GM19023 (cell line): ENCODE measurements at regions not wholly inside any gene's neighbourhood (a gene's known extent, or its start where the extent isn't known, plus 50 kb on each side); places are given as distances from the start of the nearest gene placed in this dataset.

Source experiments
- ATAC-seq: cut with Tn5 transposase; IDR thresholded peaks from one replicate; pipeline ENCODE4 v1.9.1; 2021; ENCODE audit warnings: mild to moderate bottlenecking, moderate library complexity; ENCODE audit not compliant: unreplicated experiment

DNA sequence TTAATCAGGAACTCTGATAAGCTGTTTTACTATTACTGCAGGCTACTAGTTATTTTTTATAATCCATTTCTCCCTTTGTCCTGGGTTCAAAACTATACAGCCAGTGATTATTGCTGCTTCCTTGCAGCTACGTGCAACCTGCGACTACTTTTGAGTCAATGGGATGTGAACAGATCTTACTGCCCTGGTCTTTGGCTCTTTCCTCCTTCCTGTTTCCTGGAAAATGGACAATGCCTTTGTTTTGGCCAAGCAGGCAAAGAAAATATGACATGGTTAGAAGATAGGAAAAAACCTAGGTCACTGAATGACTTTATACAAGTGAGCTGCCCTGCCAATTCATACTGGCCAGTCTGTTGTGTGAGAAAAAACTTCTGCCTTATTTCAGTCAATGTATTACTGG is 201.2 kb upstream of the KLF12 start:
- no peak for ATAC-seq

DNA sequence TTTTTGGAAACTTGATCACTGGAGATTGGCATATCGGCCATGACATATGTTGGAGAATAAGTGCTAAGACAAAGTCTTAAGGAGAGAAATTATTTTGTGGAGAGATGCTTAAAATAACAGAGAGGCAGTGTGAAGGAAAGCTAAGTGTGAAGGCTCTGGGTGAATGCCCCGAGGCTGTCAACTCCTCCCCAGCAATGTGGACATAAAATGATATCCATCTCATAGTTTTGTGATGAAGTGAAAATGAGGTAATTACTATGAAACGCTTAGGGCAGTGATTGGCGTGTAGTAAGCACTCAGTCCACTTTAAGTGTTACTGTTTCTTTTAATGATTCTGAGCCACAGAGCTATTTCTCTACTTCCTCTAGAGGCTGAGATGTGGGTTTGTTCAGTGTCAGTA is 195.8 kb upstream of the KLF12 start:
- no peak for ATAC-seq

DNA sequence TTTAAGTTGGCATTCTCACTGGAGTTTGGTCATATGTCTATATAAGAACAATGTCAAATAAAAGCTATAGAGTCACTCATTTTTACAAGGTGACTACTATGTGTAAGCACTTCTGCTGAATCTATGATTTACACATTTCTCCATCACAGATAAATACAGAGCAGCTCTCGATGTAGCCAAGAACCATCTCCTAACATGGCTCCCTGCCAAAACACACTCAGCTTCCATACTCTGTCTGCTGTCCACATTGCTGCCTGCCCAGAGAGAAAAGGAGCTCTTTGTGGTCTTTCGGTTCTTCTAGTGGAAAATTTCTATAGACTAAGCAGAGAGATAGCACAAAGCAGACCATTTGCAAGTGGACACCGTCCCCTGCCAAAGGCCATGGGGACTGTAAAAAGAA is 190.9 kb upstream of the KLF12 start:
- ATAC-seq, result no peak

DNA sequence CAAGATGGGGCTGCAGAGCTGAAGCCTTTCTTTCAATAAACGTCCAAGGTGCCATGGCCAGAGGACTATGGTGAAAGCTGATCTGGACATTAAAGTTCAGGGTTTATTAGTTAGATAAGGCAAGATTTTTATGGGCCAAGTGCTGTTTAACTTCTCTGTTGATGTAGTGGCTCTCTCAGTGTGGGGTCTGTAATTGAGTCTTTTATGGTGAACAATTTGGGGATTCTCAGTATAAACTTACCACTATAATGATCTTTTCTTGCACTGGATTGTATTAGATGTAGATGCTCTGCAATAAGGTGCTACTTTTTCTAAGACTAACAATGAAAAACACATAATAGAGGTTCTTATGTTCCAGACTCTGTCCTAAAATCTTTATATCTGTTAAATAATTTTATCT is 190.1 kb upstream of the KLF12 start:
- no peak for ATAC-seq

DNA sequence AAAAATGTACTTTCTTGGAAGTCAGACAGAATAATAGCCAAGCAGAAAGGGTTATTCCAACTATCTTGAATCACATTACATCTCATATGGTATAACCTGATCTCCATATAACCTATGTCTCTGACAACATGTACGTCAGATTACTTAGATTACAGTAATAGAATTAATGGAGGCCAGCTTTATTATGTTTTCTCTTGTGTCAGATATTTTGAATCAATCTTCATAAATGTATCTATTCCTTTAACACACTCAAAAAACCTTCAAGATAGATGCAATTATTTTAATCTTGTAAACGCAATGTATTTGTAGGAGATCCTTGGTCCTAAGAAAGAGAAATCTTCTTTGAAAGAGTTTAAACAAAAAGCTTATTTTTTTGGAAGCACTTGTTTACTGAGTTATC is 188.4 kb upstream of the KLF12 start:
- ATAC-seq, result no peak

DNA sequence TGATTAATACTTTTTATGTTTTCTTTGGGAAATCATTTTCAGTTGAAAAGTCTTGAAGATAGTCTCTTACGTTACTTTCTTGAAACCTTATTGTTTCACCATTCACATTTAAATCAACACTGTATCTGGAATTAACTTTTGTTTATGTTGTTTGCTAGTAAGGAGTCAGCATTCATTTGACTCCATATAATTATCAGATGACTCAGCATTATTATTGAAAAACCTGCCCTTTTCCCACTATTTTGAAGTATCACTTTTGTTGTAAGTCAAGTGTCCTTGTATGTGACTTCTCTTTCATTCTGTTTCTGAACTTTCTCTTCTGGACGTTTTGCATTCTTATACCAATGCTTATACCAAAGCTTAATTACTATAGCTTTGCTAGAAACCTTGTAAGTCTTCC is 186.1 kb upstream of the KLF12 start:
- ATAC-seq, result no peak

DNA sequence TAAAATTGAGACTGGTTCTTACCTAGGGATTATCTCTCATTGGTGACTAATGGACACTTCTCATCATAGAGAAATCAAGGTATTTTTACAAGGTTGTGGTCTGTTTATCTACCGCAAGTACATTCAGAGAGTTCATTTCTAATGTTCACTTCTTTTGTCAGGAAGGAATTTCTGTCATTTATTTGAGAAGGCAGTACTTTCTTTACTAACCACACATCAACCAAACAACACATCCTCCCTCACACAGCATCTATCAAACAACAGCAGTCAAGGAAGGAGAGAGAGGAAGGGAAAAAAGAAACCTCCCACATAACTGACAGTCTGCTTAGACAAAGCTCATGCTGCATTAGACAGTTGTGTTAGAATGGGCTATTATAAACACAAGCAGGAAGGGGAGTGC is 182.3 kb upstream of the KLF12 start:
- no peak for ATAC-seq

DNA sequence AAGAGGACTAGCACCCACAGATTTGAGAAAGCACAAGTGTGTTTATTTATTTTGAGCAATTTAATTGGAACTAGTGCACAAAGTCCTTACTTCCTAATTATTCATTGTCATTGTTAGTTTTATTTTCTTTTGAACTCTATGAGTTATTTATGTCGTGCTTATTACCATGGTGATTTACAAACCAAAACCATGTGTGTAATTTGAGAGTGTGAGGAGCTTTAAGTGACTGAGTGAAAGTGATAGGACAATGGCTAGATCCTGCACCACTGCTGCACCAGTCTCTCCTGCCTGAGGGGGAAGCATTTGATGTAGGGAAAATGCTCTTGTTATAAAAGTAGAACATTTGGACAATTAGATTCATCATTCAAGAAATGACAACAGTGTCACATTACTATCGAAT is 172.3 kb upstream of the KLF12 start:
- ATAC-seq, result no peak

DNA sequence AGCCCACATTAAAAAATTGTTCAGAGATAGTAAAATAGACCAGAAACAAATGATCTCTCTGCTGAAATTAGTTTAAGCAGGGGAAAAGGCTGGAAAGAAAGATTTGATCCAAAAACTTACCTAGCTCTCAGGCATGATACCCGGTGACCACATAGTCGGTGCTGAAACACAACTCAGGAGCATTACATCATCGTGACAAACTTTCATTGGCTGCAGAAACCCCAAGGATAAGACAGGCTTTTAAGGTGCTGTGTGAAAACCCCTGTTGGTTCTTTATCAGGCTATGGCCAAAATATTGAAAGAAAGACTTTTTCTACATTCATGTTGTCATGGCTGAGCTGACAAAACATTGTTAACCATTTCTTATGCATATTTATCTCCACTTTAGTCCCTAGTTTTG is 171.7 kb upstream of the KLF12 start:
- no peak for ATAC-seq

DNA sequence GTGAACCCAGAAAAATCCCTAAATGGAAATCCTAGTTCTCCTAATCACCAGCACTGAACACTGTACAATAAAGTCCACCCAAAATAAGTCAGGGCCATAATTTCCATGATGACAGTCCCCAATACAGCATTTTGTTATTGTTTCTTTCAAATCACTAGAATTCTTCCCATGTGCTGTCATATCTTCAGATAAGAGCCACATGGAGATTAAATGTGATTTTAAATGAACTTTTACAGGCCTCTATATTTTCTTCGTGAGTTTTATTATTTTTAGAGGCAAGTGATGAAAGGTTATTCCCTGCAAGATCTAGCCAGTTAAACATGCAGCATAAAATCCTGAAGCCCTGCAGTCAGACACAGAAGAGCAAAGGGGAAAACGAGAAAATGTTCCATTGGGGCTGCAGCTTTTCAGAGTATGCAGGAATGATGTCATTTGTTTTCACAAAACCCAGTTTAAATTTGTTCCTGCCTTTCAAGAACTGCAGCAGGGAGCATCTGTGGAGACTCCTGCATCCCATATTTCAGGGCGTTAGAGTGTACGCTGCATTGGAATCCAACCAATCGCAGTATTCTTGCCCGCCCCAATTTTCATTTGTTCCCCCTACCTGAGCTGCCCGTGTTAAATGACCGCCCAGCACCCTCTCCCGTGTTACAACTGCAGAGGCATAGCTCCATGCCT is 167.2 kb upstream of the KLF12 start:
- ATAC-seq, result no peak

DNA sequence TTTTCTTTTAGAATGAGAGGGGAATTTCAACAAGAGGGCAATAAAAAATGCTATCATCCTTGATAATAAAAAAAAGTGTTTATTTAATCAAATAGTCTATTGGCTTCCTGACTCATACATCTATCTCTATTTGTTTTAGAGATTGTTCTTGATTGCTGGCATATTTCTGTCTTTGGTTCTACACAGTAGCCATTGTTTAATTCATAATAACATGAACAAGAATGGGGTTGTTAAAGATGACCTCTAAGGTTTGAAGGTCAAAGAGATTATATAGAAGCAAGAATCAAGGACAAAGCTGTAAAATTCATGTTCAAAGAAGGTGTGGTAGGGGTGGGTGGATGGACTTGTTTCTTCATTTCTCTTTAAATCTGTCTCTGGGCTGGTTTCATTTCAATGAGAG is 166.0 kb upstream of the KLF12 start:
- ATAC-seq, result no peak

DNA sequence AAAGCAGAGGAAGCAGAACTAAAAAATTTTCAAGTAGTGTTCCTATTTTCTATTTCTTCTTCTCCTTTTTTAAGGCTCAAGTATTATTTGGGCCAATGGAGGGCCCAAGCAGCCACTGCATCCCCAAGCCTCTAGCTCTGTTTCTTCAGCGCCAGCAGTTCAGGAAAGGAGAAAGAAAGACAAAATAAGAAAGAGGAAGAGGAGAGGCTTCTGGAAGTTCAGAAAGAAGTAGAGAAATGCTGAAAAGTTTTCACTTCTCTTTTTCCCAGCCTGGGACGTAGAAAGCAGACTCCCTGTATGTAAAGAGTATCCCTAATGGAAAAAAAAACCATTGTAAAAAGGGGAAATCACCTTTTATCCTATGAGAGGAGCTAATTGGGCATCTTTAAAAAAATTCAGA is 165.5 kb upstream of the KLF12 start:
- no peak for ATAC-seq

DNA sequence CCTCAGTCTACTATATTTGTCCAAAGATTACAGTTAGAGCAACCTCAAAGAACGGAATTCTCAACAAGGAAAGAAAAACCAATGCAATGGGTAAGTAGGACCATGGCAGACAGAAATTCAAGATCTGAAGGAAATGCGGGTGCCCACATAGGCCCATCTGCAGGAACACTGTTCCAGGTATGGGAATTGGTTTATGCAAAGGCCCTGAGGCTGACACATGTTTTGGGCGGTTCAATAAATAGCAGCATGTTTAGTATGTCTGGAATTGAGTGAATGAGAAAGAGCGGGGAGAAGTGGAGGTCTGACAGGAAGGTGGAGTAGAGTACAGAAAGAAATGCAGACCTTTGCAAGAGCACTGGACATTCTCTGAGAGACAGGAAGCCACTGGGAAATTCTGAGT is 164.7 kb upstream of the KLF12 start:
- no peak for ATAC-seq

DNA sequence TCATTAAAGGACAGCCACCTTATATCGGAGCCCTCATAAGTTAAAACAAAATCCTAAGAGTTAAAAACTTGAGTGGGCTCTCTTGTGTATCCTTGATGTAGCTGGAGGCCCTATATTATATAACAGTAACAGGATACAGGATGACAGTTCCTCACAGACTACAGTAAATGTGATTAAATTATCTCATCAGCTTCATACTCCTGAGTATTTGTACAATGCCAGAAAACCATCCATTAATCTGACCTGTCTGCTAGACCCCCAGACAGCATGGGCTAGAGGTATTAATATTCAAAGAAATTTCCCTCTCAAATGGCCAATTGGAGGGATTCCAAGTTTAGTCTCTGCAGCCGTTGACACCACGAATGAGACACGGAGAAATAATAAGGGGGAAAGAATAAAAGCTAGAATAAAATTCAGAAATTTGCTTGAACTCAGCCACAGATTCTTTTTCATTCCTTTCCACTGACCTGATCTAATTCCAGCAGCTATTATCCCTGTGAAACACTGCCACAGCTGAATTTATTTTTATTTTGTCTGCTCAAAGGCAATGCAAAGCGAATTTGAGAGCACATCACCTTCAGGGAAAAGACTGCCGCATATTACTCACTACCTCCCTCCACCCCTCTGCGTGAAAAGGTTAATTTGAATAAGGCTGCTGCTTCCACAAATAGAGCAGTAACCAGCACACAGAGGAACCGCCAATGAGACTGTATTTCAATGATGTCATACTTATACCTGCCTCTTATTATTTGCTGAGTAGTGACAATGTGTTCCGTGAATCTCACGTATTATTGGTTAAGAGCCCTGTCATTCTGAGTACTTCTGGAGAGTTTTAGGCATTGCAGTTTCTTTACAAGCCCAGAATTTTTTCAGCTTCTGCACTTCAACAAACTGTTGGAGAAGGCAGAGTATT is 155.9 kb upstream of the KLF12 start:
- ATAC-seq, result peak; percentile 69

DNA sequence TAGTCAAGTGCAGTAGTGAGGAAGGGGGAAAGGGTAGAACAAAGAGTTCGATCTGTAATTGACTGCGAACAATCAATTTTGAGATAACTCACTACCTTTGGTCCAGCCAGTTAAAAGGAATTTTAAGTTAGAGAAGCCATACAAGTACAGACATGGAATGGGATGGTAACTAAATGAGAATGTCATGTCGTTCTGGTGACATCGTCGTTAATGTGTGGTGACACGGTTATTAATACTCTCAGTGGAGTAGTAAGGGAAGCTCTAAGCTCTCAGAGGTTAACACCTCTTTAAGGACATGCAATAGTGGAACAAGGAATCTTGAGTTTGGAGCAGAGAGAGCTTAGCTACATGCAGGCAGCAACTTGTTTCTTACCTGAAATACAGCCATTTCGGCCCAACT is 154.9 kb upstream of the KLF12 start:
- ATAC-seq, result no peak

DNA sequence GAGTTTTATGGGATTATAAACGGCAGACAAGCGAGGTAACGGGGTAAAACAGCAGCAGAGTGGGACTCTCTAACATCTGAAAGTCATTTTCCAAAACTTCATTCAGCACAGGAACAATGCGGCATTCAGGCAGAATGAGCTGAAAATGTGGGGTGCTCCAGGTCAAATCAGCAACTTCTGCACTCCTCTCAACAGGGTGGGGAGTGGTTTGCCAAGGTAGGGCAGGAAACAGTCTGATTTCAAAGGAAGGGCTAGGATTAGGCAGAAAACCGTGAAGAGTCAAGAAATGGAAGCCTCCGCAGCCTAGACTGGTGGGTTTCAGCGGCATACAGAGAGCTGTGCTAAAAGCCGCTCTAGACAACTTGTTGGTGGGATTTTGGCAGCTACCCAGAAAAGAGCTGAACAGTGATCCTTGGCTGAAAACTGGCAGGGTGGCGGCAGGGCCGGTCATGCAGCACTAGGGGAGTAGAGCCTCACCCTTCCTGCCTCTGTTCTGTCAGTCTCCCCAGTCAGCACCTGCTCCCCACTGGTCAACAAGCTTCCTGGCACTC is 154.2 kb upstream of the KLF12 start:
- ATAC-seq, result no peak

DNA sequence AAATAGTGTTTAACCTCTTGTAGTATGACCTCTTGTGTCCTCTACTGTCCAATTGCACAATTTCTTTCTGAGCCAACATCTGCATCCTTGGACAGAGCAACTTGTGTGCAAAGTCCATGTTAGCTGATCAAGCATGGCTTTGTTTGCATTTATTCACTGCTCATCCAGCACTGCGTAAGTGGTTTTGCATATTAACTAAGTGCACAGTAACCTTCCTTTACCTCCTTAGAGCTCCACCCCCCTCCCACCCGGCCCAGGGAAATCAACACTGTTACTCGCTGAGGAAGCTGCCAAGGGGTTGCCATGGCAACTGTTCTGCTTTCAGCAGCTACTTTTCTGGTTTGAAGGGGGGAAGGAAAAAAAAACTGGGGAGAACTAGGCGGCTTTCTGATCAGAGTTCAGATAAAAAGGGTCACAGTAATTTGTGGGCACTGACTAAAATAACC is 153.5 kb upstream of the KLF12 start:
- no peak for ATAC-seq

DNA sequence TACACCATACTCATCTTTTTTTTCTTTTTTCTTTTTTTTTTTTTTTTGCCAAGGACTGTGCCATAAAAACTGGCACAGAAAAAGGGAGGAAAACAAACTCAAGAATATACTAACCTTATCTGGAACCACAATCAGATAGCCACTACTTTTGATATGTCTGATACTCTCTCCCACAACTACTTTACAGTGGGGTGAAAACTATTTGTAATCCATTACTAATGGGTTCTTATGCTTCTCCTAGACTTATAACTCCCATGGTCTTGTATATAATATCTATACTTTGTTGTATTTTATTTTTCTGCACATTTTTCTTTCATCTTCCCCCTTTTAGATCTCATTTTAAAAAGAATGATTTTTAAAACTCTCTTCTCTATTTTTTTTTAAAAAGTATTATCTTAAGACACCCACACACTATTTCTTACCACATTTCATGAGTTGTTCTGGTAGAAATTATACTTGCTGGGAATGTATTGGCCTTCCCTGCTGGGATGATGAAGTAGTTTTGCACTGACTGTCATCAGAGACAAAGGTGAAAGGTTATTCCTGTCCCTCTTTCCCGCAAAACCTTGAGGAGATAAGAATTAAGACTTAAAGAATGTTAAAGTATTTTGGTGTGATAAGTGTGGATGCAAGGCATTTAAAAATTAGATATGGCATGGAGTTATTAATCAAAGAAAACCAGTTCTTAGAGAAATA is 146.7 kb upstream of the KLF12 start:
- ATAC-seq, result no peak

DNA sequence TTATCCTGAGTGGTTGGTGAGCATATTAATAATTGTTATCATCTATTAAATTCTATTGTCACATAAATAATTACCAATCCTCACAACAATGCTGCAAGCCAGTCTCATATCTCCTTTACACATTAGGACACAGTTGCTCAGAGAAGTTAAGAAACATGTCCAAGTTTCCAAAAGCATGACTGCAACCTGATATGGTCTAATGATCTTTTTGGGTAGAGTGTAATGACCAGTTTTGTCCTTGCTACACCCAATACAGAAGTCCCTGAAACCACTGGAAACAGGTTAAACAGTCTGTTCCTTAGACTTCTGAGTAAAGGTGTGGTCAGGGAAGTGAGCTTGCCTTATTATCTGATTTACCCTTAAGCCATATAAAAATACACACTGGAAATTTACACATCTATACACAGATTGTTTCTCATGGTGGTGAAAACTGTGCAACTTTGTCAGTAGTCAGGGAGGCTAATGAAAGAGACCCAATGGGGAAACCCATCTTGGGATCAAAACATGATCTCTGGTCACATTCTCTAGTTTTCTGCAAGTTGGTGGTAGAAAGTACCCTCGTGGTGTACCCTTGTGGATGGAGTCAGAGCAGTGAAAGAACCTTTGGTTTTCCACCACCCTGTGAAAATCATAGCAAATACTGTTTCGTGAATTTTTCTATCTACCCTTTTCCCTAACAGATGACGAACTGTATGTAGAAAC is 146.0 kb upstream of the KLF12 start:
- ATAC-seq, result no peak

DNA sequence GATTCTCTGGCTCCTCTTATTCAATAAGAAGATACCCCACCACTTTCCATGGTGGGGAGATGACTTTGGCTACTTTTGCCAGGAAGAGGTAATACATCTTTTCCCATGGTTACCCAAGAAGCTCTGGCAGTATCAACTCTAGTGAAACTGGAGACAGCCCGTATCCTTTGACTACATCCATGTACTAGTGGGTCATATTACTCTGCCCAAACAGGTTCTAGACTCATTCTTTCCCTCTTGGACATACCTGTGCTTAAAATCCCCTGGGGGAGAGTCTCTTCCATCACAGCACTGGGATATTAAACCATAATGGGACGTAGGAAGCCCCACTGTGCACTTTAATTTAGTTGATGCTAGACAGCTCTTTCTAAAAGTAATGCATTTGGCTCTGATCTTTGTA is 144.7 kb upstream of the KLF12 start:
- ATAC-seq, result no peak

DNA sequence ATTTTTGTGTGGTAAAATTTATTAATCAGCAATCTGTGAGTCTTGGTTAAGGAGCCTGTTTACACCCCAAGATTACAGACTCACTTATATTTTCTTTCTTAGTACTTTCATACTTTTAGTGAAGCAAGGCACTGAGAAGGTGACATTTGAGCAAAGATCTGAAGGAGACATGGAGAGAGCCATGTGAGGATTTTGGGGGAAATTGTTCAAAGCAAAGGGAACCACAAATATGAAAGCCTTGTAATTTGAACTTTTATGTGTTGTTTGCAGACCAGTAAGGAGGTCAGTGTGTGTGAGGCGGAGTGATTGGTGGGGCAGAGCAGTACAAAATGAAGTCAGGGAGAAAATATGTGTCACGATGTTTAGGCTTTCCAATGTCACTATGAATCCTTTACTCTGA is 140.7 kb upstream of the KLF12 start:
- no peak for ATAC-seq
